GM13976 (cell line): ENCODE measurements at regions not wholly inside any gene's neighbourhood (a gene's known extent, or its start where the extent isn't known, plus 50 kb on each side); places are given as distances from the start of the nearest gene placed in this dataset.

ENCODE experiments used
- DNase-seq: peaks from one replicate; pipeline ENCODE4 v3.0.0; 2012; ENCODE audit warnings: low spot score
- in situ Hi-C: fragments of 300-500 bp; cut with MboI; formaldehyde crosslinking; loops from one replicate; pipeline ENCODE4 v1.12.0; 2022; ENCODE audit warnings: low sequenced_read_pairs, mixed read lengths, inconsistent platforms; ENCODE audit not compliant: unreplicated experiment
- TF ChIP-seq, protein P1 (sequence below): IDR thresholded peaks from 2 replicates; pipeline ENCODE4 v1.5.1; 2012; ENCODE audit warnings: borderline replicate concordance, mild to moderate bottlenecking; ENCODE audit not compliant: insufficient read depth; ENCODE audit errors: extremely low read depth, missing control alignments, control extremely low read depth

- TF ChIP-seq, protein P1, sequence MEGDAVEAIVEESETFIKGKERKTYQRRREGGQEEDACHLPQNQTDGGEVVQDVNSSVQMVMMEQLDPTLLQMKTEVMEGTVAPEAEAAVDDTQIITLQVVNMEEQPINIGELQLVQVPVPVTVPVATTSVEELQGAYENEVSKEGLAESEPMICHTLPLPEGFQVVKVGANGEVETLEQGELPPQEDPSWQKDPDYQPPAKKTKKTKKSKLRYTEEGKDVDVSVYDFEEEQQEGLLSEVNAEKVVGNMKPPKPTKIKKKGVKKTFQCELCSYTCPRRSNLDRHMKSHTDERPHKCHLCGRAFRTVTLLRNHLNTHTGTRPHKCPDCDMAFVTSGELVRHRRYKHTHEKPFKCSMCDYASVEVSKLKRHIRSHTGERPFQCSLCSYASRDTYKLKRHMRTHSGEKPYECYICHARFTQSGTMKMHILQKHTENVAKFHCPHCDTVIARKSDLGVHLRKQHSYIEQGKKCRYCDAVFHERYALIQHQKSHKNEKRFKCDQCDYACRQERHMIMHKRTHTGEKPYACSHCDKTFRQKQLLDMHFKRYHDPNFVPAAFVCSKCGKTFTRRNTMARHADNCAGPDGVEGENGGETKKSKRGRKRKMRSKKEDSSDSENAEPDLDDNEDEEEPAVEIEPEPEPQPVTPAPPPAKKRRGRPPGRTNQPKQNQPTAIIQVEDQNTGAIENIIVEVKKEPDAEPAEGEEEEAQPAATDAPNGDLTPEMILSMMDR: no peak
- DNase-seq: no peak
- in situ Hi-C loops: no loop called here
Measured at GRCh38 chr22:49185312-49185969, 642.2 kb downstream of the BRD1 start.

DNA sequence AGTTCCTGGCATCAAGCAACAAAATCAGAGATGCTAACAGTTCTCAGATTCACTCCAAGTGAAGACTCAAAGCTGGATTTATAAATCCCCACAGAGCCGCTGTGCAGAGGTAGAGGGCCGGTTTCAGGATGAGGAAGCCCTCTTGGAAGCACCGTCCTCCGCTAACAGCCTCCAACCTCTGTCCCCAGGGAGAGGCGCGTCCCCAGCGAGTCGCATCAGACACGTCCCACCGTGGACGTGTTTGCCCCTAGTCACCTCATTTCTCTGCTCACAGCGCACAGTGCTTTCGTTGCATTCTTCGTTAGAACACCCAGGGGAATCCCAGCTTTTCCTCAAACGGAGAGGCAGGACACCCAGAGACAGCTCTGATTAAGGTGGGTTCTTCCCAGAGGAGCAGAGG lies 642.9 kb downstream of the BRD1 start:
- DNase-seq: no peak
- in situ Hi-C loops: no loop called here
- TF ChIP-seq, protein P1: no peak

GRCh38 chr22:49183826-49184216 lies 643.9 kb downstream of the BRD1 start:
- TF ChIP-seq, protein P1: no peak
- no peak for DNase-seq
- in situ Hi-C loops: no loop called here

- no peak for DNase-seq
- in situ Hi-C loops: no loop called here
- TF ChIP-seq, protein P1: no peak
Measured at GRCh38 chr22:49183208-49183825, 644.4 kb downstream of the BRD1 start.

- in situ Hi-C loops: no loop called here
Measured at GRCh38 chr22:49182416-49182815, 645.3 kb downstream of the BRD1 start.

GRCh38 chr22:49181942-49182341 lies 645.7 kb downstream of the BRD1 start:
- TF ChIP-seq, protein P1: no peak
- in situ Hi-C loops: no loop called here
- DNase-seq: no peak

More at GRCh38 chr22:49182416-49182815, 645.3 kb downstream of the BRD1 start:
- TF ChIP-seq, protein P1: no peak
- DNase-seq: no peak
